ENCODE measurements at regions not wholly inside any gene's neighbourhood (a gene's known extent, or its start where the extent isn't known, plus 50 kb on each side); places are given as distances from the start of the nearest gene placed in this dataset.

DNA sequence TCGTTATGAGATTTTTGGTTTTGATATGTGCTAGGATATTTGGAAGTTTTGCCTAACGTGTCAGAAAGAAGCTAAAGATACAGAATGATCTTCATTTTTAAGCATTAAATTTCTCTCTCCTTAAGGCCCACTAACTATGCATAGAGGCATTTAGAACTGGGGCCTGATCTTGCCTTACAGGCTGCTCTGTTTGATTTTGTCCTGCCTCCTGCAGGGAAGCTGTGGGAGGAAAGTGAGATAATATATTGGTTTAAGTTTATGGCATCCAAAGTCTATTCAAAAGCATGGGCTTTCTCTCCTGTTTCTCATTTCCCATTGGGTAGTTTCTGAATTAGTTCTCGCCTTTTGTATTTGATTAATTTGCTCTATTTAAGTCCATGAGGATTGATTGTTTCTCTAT is 250.3 kb upstream of the FBXO33 start:
- ATAC-seq (no peak), FAIRE-seq (no peak), DNase-seq (no peak)
- intact Hi-C loops (cut with DNase I): no loop called here
- H3K4me3 ChIP-seq: no peak overlapping the region
- no peak overlapping the region for H3K27ac ChIP-seq
- H3K9me3 ChIP-seq: no peaks in the 10 kb centered on the region
- 73 to 82% methylated on average over 3 of the region's 3 CpGs for WGBS, 2 donors
- no peaks in the 10 kb centered on the region for H3K27me3 ChIP-seq
- TF ChIP-seq, protein P1, sequence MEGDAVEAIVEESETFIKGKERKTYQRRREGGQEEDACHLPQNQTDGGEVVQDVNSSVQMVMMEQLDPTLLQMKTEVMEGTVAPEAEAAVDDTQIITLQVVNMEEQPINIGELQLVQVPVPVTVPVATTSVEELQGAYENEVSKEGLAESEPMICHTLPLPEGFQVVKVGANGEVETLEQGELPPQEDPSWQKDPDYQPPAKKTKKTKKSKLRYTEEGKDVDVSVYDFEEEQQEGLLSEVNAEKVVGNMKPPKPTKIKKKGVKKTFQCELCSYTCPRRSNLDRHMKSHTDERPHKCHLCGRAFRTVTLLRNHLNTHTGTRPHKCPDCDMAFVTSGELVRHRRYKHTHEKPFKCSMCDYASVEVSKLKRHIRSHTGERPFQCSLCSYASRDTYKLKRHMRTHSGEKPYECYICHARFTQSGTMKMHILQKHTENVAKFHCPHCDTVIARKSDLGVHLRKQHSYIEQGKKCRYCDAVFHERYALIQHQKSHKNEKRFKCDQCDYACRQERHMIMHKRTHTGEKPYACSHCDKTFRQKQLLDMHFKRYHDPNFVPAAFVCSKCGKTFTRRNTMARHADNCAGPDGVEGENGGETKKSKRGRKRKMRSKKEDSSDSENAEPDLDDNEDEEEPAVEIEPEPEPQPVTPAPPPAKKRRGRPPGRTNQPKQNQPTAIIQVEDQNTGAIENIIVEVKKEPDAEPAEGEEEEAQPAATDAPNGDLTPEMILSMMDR (IDR thresholded peaks at IDR 0.05): no peak
- no peaks in the 10 kb centered on the region for H3K36me3 ChIP-seq
- no peaks in the 10 kb centered on the region for H3K4me1 ChIP-seq

DNA sequence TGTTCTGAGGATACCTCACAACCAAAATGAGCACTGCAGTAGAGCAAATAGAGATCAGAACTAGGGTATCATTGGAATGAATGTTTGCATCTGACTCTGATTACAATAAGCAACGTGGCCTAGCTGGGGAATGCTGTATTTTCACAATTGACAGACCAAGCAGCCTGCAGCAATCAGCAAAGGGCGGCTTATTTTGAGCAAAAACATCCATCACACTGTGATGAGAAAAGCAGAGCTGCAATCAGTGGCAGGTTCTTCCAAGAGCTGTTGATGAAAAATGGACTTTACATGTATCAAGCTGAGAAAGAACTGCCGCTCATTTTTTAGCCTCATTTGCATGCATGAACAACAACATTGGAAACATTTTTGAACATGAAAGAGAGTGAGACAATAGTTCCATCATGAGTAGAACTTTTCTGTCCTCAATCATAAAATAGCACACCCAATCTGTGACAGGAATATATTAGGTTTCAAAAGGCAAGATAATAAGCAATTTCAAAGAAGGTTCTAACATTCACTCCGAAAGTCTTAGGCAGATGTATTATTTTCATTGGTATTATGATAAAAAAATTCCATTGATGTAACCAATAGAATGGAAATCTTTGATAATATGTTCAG is 249.7 kb upstream of the FBXO33 start:
- ATAC-seq (no peak), DNase-seq (no peak), FAIRE-seq (no peak)
- Histone ChIP-seq H3K27ac (no peak overlapping the region), H3K9me3 (no peaks in the 10 kb centered on the region), H3K27me3 (no peaks in the 10 kb centered on the region), H3K36me3 (no peaks in the 10 kb centered on the region), H3K4me1 (no peaks in the 10 kb centered on the region), H3K4me3 (no peak overlapping the region)
- intact Hi-C loops (cut with DNase I): no loop called here
- WGBS, 2 donors: 67 to 69% methylated on average over 4 of the region's 4 CpGs
- TF ChIP-seq, protein P1 (IDR thresholded peaks at IDR 0.05): no peak

DNA sequence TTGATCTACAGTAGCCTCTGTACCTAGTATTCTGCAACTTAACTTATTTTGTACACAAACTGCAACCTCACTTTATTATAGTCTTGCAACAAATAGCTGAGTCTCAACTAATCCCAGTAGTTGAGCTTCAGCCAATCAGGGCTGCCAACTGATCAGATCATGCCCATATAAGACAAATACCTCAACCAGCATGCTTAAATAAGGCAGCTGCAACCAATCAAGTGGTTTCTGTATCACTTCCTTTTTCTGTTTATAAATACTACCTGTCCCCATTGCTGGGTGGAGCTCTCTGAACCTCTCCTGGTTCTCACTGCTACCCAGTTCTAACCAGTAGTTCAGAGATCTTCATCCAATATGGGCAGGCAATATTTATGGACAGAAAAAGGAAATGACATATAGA is 248.5 kb upstream of the FBXO33 start:
- Histone ChIP-seq H3K27ac (no peak overlapping the region), H3K4me1 (no peaks in the 10 kb centered on the region), H3K4me3 (no peak overlapping the region), H3K9me3 (no peaks in the 10 kb centered on the region), H3K36me3 (no peaks in the 10 kb centered on the region), H3K27me3 (no peaks in the 10 kb centered on the region)
- FAIRE-seq (no peak), ATAC-seq (no peak), DNase-seq (no peak)
- TF ChIP-seq, protein P1 (IDR thresholded peaks at IDR 0.05): no peak
- intact Hi-C loops (cut with DNase I): no loop called here

DNA sequence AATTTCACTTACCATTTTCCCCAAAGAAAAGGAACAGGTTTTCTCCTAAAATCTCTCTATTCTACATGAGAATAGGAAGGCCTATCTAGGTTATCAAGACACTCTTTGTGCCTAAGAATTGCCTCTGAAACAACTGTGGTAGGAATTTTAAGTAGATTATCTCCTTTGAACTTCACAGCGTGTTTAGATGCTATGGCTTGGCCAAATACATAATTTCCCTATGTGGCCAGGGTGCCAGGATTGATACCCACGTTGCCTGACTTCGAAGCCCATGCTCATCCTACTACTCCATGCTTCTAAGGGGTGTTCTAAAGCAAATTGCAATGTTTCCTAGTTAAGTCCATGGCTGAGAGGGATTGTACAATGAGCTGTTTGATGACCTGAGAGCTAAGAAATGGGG is 241.5 kb upstream of the FBXO33 start:
- WGBS, 2 donors: 56 to 58% methylated on average over 3 of the region's 3 CpGs
- no peak overlapping the region for H3K27ac ChIP-seq
- no peaks in the 10 kb centered on the region for H3K4me1 ChIP-seq
- no peaks in the 10 kb centered on the region for H3K9me3 ChIP-seq
- H3K4me3 ChIP-seq: no peak overlapping the region
- TF ChIP-seq, protein P1 (IDR thresholded peaks at IDR 0.05): no peak
- DNase-seq (no peak), ATAC-seq (no peak), FAIRE-seq (no peak)
- intact Hi-C loops (cut with DNase I): no loop called here
- no peaks in the 10 kb centered on the region for H3K27me3 ChIP-seq
- H3K36me3 ChIP-seq: no peaks in the 10 kb centered on the region

DNA sequence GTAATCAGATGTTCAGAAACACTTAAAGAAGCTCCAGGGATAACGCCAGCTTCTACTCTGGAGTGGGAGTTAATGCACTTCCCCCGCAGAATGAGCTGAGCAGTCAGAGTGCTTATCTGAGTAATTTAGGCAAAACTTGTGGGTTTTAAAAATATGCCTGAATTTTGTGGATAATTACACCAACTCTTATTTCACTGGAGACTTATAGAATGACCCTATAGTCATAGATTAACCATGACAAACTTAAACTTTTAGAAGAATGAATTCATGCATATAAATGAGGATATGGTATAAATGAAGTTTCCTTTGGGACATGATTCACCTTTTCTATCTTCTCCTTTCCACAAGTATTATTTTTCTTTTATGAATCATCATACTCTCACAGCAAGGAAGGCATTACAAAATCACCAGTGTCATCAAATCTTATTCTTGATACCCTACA is 241.1 kb upstream of the FBXO33 start:
- H3K4me1 ChIP-seq: no peaks in the 10 kb centered on the region
- 78 to 84% methylated on average over 2 of the region's 2 CpGs for WGBS, 2 donors
- FAIRE-seq (no peak), DNase-seq (no peak), ATAC-seq (no peak)
- no peaks in the 10 kb centered on the region for H3K9me3 ChIP-seq
- H3K27me3 ChIP-seq: no peaks in the 10 kb centered on the region
- H3K4me3 ChIP-seq: no peak overlapping the region
- TF ChIP-seq, protein P1 (IDR thresholded peaks at IDR 0.05): no peak
- H3K27ac ChIP-seq: no peak overlapping the region
- no peaks in the 10 kb centered on the region for H3K36me3 ChIP-seq
- intact Hi-C loops (cut with DNase I): no loop called here

Measured in pancreas (tissue), 10 donors.